Osteocyte (in vitro differentiated cells): ENCODE measurements at regions not wholly inside any gene's neighbourhood (a gene's known extent, or its start where the extent isn't known, plus 50 kb on each side); places are given as distances from the start of the nearest gene placed in this dataset.

Experiments used
- DNase-seq: peaks from one replicate; pipeline ENCODE4 v3.0.0; 2021; ENCODE audit warnings: mixed read lengths; ENCODE audit not compliant: unreplicated experiment; ENCODE audit errors: extremely low spot score
- H3K27ac Mint-ChIP-seq: one replicate; pipeline ENCODE4 v1.8.0; 2021; ENCODE audit warnings: mild to moderate bottlenecking, mixed read lengths; ENCODE audit not compliant: unreplicated experiment
- H3K27me3 Mint-ChIP-seq: one replicate; pipeline ENCODE4 v1.8.0; 2021; ENCODE audit warnings: mixed read lengths; ENCODE audit not compliant: unreplicated experiment
- H3K36me3 Mint-ChIP-seq: one replicate; pipeline ENCODE4 v1.8.0; 2021; ENCODE audit warnings: mixed read lengths; ENCODE audit not compliant: unreplicated experiment
- H3K4me1 Mint-ChIP-seq: one replicate; pipeline ENCODE4 v1.8.0; 2021; ENCODE audit warnings: mixed read lengths; ENCODE audit not compliant: unreplicated experiment
- H3K4me3 Mint-ChIP-seq: one replicate; pipeline ENCODE4 v1.8.0; 2021; ENCODE audit warnings: mild to moderate bottlenecking, moderate library complexity, mixed read lengths; ENCODE audit not compliant: unreplicated experiment
- H3K9me3 Mint-ChIP-seq: one replicate; pipeline ENCODE4 v1.8.0; 2021; ENCODE audit warnings: mixed read lengths; ENCODE audit not compliant: unreplicated experiment
- CTCF ChIP-seq: fragments of 200-600 bp; sonication (generic); IDR thresholded peaks from 2 replicates; pipeline ENCODE4 v1.5.0; 2021; ENCODE audit warnings: antibody characterized with exemption, mild to moderate bottlenecking, moderate library complexity

- no peak for TF ChIP-seq CTCF
- no peak overlapping the region for H3K4me3 Mint-ChIP-seq
- no peaks in the 10 kb centered on the region for H3K27me3 Mint-ChIP-seq
- H3K27ac Mint-ChIP-seq = no peak overlapping the region
- H3K9me3 Mint-ChIP-seq = no peaks in the 10 kb centered on the region
- no peaks in the 10 kb centered on the region for H3K36me3 Mint-ChIP-seq
- no peak for DNase-seq
- H3K4me1 Mint-ChIP-seq = no peaks in the 10 kb centered on the region
These were observed 158.8 kb upstream of the ZNF804B start for GRCh38 chr7:88600695-88601094.

GRCh38 chr7:88599528-88599927 lies 160.0 kb upstream of the ZNF804B start:
- H3K36me3 Mint-ChIP-seq = no peaks in the 10 kb centered on the region
- H3K27ac Mint-ChIP-seq = no peak overlapping the region
- no peak for DNase-seq
- no peak overlapping the region for H3K4me3 Mint-ChIP-seq
- H3K4me1 Mint-ChIP-seq = no peaks in the 10 kb centered on the region
- no peaks in the 10 kb centered on the region for H3K9me3 Mint-ChIP-seq
- H3K27me3 Mint-ChIP-seq = no peaks in the 10 kb centered on the region
- TF ChIP-seq CTCF = no peak

- no peak for TF ChIP-seq CTCF
- H3K36me3 Mint-ChIP-seq = no peaks in the 10 kb centered on the region
- DNase-seq = no peak
- H3K4me1 Mint-ChIP-seq = no peaks in the 10 kb centered on the region
- no peaks in the 10 kb centered on the region for H3K27me3 Mint-ChIP-seq
- H3K27ac Mint-ChIP-seq = no peak overlapping the region
- no peak overlapping the region for H3K4me3 Mint-ChIP-seq
- no peaks in the 10 kb centered on the region for H3K9me3 Mint-ChIP-seq
These were observed 161.5 kb upstream of the ZNF804B start for GRCh38 chr7:88597941-88598425.

GRCh38 chr7:88590963-88591362 lies 168.5 kb upstream of the ZNF804B start:
- no peaks in the 10 kb centered on the region for H3K9me3 Mint-ChIP-seq
- H3K4me3 Mint-ChIP-seq = no peak overlapping the region
- no peaks in the 10 kb centered on the region for H3K27me3 Mint-ChIP-seq
- H3K36me3 Mint-ChIP-seq = no peaks in the 10 kb centered on the region
- H3K4me1 Mint-ChIP-seq = no peaks in the 10 kb centered on the region
- no peak overlapping the region for H3K27ac Mint-ChIP-seq
- DNase-seq = no peak
- TF ChIP-seq CTCF = no peak

GRCh38 chr7:88589927-88590326 lies 169.6 kb upstream of the ZNF804B start:
- no peaks in the 10 kb centered on the region for H3K4me1 Mint-ChIP-seq
- no peak overlapping the region for H3K4me3 Mint-ChIP-seq
- no peak for TF ChIP-seq CTCF
- no peak for DNase-seq
- no peaks in the 10 kb centered on the region for H3K9me3 Mint-ChIP-seq
- no peaks in the 10 kb centered on the region for H3K27me3 Mint-ChIP-seq
- H3K27ac Mint-ChIP-seq = no peak overlapping the region
- H3K36me3 Mint-ChIP-seq = no peaks in the 10 kb centered on the region
